ENCODE measurements at regions not wholly inside any gene's neighbourhood (a gene's known extent, or its start where the extent isn't known, plus 50 kb on each side); places are given as distances from the start of the nearest gene placed in this dataset.

GRCh38 chr20:57070296-57070695, 196.1 kb downstream of the BMP7 start:
- intact Hi-C loops (cut with micrococcal nuclease): no loop called here
- Mint-ChIP-seq H3K27ac (no peak overlapping the region), H3K9me3 (no peaks in the 10 kb centered on the region), H3K27me3 (peaks cover 33% of the 10 kb centered on the region), H3K4me1 (ENCODE audit: low read depth) (peaks cover 3% of the 10 kb centered on the region), H3K4me3 (no peak overlapping the region), H3K36me3 (no peaks in the 10 kb centered on the region)
- ChIA-PET POLR2A (no interaction called here), CTCF (no interaction called here)
- no peak for DNase-seq

GRCh38 chr20:57071283-57071731, 195.1 kb downstream of the BMP7 start:
- H3K27me3 Mint-ChIP-seq: peaks cover 30% of the 10 kb centered on the region
- no peak overlapping the region for H3K4me3 Mint-ChIP-seq
- H3K4me1 Mint-ChIP-seq (ENCODE audit: low read depth): peaks cover 3% of the 10 kb centered on the region
- H3K36me3 Mint-ChIP-seq: no peaks in the 10 kb centered on the region
- ChIA-PET CTCF (no interaction called here), POLR2A (no interaction called here)
- DNase-seq: no peak
- H3K9me3 Mint-ChIP-seq: no peaks in the 10 kb centered on the region
- H3K27ac Mint-ChIP-seq: no peak overlapping the region
- intact Hi-C loops (cut with micrococcal nuclease): no loop called here

GRCh38 chr20:57071954-57072583, 194.4 kb downstream of the BMP7 start:
- peaks cover 3% of the 10 kb centered on the region for H3K9me3 Mint-ChIP-seq
- no peak overlapping the region for H3K27ac Mint-ChIP-seq
- H3K4me3 Mint-ChIP-seq: no peak overlapping the region
- ChIA-PET CTCF (no interaction called here), POLR2A (no interaction called here)
- no peaks in the 10 kb centered on the region for H3K36me3 Mint-ChIP-seq
- intact Hi-C loops (cut with micrococcal nuclease): no loop called here
- DNase-seq: no peak
- peaks cover 28% of the 10 kb centered on the region for H3K27me3 Mint-ChIP-seq
- peaks cover 3% of the 10 kb centered on the region for H3K4me1 Mint-ChIP-seq (ENCODE audit: low read depth)

GRCh38 chr20:57073402-57073801, 193.0 kb downstream of the BMP7 start:
- Mint-ChIP-seq H3K36me3 (no peaks in the 10 kb centered on the region), H3K9me3 (peaks cover 7% of the 10 kb centered on the region), H3K4me3 (no peak overlapping the region), H3K27ac (no peak overlapping the region), H3K27me3 (peaks cover 24% of the 10 kb centered on the region), H3K4me1 (ENCODE audit: low read depth) (peaks cover 3% of the 10 kb centered on the region)
- CTCF ChIA-PET: no interaction called here
- POLR2A ChIA-PET: no interaction called here
- no peak for DNase-seq
- intact Hi-C loops (cut with micrococcal nuclease): no loop called here

DNA sequence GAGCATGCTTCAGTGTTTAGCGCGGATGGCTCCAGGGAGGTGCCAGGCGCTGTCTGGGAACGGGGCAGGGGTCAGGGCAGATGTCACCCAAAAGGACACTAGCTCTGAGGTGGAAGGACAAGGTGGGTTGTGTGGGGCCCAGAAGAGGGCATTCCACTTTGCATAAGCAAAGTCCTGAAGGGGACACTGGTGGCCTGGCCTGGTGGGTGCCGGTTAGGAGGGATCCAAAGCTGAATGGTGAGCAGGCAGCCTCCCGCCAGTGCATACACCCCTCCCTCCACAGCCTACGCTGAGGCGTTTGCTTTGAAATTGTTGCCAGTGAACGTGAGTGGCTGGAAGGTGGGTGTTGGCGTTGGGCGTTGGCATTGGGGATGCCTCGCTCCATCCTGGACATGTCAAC, 192.1 kb downstream of the BMP7 start:
- ChIA-PET CTCF (no interaction called here), POLR2A (no interaction called here)
- H3K27ac Mint-ChIP-seq: no peak overlapping the region

GRCh38 chr20:57075181-57075580, 191.3 kb downstream of the BMP7 start:
- DNase-seq: no peak
- peaks cover 3% of the 10 kb centered on the region for H3K4me1 Mint-ChIP-seq (ENCODE audit: low read depth)
- ChIA-PET POLR2A (no interaction called here), CTCF (no interaction called here)
- H3K27ac Mint-ChIP-seq: no peak overlapping the region
- intact Hi-C loops (cut with micrococcal nuclease): no loop called here
- no peaks in the 10 kb centered on the region for H3K36me3 Mint-ChIP-seq
- peaks cover 22% of the 10 kb centered on the region for H3K27me3 Mint-ChIP-seq
- peaks cover 24% of the 10 kb centered on the region for H3K9me3 Mint-ChIP-seq
- H3K4me3 Mint-ChIP-seq: no peak overlapping the region

More for the DNA sequence above, 192.1 kb downstream of the BMP7 start:
- DNase-seq: no peak
- H3K36me3 Mint-ChIP-seq: no peaks in the 10 kb centered on the region
- intact Hi-C loops (cut with micrococcal nuclease): no loop called here
- peaks cover 3% of the 10 kb centered on the region for H3K4me1 Mint-ChIP-seq (ENCODE audit: low read depth)
- H3K4me3 Mint-ChIP-seq: no peak overlapping the region
- H3K9me3 Mint-ChIP-seq: peaks cover 16% of the 10 kb centered on the region
- peaks cover 24% of the 10 kb centered on the region for H3K27me3 Mint-ChIP-seq

DNA sequence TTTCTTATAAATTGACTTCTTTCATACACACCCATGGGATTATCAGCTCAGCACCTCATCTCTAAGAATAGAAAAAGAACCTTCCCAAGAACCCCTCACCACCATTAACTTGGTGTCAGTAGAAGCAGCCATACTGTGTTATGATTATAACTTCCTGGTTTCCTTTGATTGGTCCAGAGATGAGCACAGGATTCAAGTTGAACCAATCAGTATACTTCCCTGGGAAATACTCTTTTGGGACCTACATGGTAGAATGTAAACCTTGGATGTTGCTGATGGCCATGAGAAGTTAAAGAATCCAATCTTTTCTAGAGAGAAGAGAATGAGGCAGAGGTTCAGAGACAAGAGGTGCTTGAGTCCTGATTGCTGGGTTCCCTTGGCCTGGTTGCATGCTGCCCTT, 190.8 kb downstream of the BMP7 start:
- ChIA-PET POLR2A (no interaction called here), CTCF (no interaction called here)
- no peak for DNase-seq
- Mint-ChIP-seq H3K4me3 (no peak overlapping the region), H3K9me3 (peaks cover 27% of the 10 kb centered on the region), H3K27me3 (peaks cover 19% of the 10 kb centered on the region), H3K36me3 (no peaks in the 10 kb centered on the region), H3K27ac (no peak overlapping the region), H3K4me1 (ENCODE audit: low read depth) (peaks cover 3% of the 10 kb centered on the region)
- intact Hi-C loops (cut with micrococcal nuclease): no loop called here

DNA sequence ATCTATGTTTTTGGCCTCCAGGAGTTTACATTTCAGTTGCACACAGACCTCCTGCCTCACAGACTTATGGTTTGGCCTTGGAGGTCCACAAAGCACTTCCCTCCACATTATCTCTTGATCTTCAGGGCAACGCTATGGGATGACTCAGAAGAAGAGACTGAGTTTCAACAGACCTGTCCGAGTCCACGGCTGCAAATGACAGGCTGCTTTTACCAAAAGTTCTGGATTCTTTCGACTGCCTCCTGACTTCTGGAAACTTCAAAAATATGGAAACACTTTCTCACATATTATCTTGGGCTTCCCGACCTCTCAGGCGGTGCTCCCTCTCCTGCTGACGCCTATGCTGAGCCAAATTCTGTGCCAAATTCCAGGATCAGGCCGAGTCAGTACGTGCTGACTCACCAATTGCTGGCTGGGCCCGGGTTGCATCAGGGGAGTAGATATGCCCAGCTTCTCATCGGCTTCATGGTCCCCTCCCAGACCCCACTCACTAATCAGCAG, 190.2 kb downstream of the BMP7 start:
- DNase-seq: no peak
- H3K4me3 Mint-ChIP-seq: no peak overlapping the region
- POLR2A ChIA-PET: no interaction called here
- H3K27me3 Mint-ChIP-seq: peaks cover 13% of the 10 kb centered on the region
- H3K36me3 Mint-ChIP-seq: no peaks in the 10 kb centered on the region
- CTCF ChIA-PET: no interaction called here
- peaks cover 2% of the 10 kb centered on the region for H3K4me1 Mint-ChIP-seq (ENCODE audit: low read depth)
- intact Hi-C loops (cut with micrococcal nuclease): no loop called here
- no peak overlapping the region for H3K27ac Mint-ChIP-seq
- peaks cover 27% of the 10 kb centered on the region for H3K9me3 Mint-ChIP-seq

- Mint-ChIP-seq H3K4me3 (no peak overlapping the region), H3K27me3 (peaks cover 9% of the 10 kb centered on the region), H3K9me3 (peaks cover 27% of the 10 kb centered on the region), H3K27ac (no peak overlapping the region), H3K4me1 (ENCODE audit: low read depth) (no peaks in the 10 kb centered on the region), H3K36me3 (no peaks in the 10 kb centered on the region)
- DNase-seq: no peak
- intact Hi-C loops (cut with micrococcal nuclease): no loop called here
- ChIA-PET POLR2A (no interaction called here), CTCF (no interaction called here)
Observed at GRCh38 chr20:57076951-57077350, 189.5 kb downstream of the BMP7 start.

GRCh38 chr20:57078116-57078515, 188.3 kb downstream of the BMP7 start:
- H3K27me3 Mint-ChIP-seq: peaks cover 4% of the 10 kb centered on the region
- no peaks in the 10 kb centered on the region for H3K4me1 Mint-ChIP-seq (ENCODE audit: low read depth)
- DNase-seq: no peak
- ChIA-PET CTCF (interaction anchor here (0.8 kb wide), 1 partner anchor 528 kb away, joined by 3 read pairs; no protein-coding TSS in a partner anchor), POLR2A (no interaction called here)
- intact Hi-C loops (cut with micrococcal nuclease): no loop called here
- no peak overlapping the region for H3K27ac Mint-ChIP-seq
- no peak overlapping the region for H3K4me3 Mint-ChIP-seq
- peaks cover 28% of the 10 kb centered on the region for H3K9me3 Mint-ChIP-seq
- H3K36me3 Mint-ChIP-seq: no peaks in the 10 kb centered on the region

- Mint-ChIP-seq H3K27ac (no peak overlapping the region), H3K36me3 (no peaks in the 10 kb centered on the region), H3K4me3 (no peak overlapping the region), H3K9me3 (peaks cover 29% of the 10 kb centered on the region), H3K27me3 (peaks cover 4% of the 10 kb centered on the region), H3K4me1 (ENCODE audit: low read depth) (no peaks in the 10 kb centered on the region)
- ChIA-PET CTCF (interaction anchor here (0.8 kb wide), 1 partner anchor 529 kb away, joined by 3 read pairs; no protein-coding TSS in a partner anchor), POLR2A (no interaction called here)
- intact Hi-C loops (cut with micrococcal nuclease): no loop called here
- no peak for DNase-seq
Observed at GRCh38 chr20:57079031-57080005, 187.1 kb downstream of the BMP7 start.

DNA sequence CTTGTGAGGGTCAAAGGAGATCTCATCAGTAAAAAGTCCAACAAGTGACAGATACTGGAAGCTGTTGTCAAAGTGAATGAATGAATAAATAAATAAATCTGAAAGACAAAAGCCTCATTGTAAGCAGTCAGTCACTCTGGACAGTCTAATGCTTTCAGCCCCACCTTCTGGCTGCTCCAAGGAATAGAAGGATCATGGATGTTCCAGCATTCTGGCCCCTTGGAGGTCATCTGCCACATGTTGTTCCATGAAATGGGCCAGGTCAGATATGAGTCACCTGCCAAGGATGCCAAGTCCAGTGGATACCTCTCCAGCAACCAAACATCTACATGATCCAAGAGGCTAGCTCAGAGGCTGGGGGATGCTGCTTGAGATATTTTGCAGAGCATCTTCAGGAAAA, 185.6 kb downstream of the BMP7 start:
- ChIA-PET POLR2A (no interaction called here), CTCF (no interaction called here)
- Mint-ChIP-seq H3K36me3 (no peaks in the 10 kb centered on the region), H3K4me1 (ENCODE audit: low read depth) (no peaks in the 10 kb centered on the region), H3K9me3 (peaks cover 29% of the 10 kb centered on the region), H3K27me3 (peaks cover 1% of the 10 kb centered on the region), H3K4me3 (no peak overlapping the region), H3K27ac (no peak overlapping the region)
- intact Hi-C loops (cut with micrococcal nuclease): no loop called here
- no peak for DNase-seq

Data from activated CD4-positive, alpha-beta memory T cell treated with anti-CD3 and anti-CD28 coated beads for 36 hours (primary cell).